ENCODE measurements at regions not wholly inside any gene's neighbourhood (a gene's known extent, or its start where the extent isn't known, plus 50 kb on each side); places are given as distances from the start of the nearest gene placed in this dataset.

- H3K9me2 ChIP-seq (replicated peaks; ENCODE audit: control insufficient read depth, low read length) = no peaks in the 10 kb centered on the region
Measured at GRCh38 chr6:5855787-5856470, 150.8 kb downstream of the NRN1 start.

GRCh38 chr6:5854899-5855298, 151.8 kb downstream of the NRN1 start:
- H3K36me3 ChIP-seq (ENCODE audit: control insufficient read depth, low read length) = no peaks in the 10 kb centered on the region
- no peaks in the 10 kb centered on the region for H3F3A ChIP-seq (ENCODE audit: control insufficient read depth, insufficient read depth)
- H3K4me1 ChIP-seq (ENCODE audit: control insufficient read depth, low read length) = no peaks in the 10 kb centered on the region
- H3K79me2 ChIP-seq (ENCODE audit: control insufficient read depth, low read length) = no peaks in the 10 kb centered on the region
- no peak for TF ChIP-seq CTCF (IDR thresholded peaks at IDR 0.05; ENCODE audit: low read depth, low read length, poor library complexity, severe bottlenecking)
- no peak for TF ChIP-seq EZH2phosphoT487 (IDR thresholded peaks at IDR 0.05; ENCODE audit: borderline replicate concordance, low read length)
- no peak overlapping the region for H3K4me3 ChIP-seq (ENCODE audit: low read length)
- H3K9me2 ChIP-seq (replicated peaks; ENCODE audit: control insufficient read depth, low read length) = no peaks in the 10 kb centered on the region
- no peaks in the 10 kb centered on the region for H4K20me1 ChIP-seq (ENCODE audit: control insufficient read depth, insufficient read depth, low read depth, low read length)
- no peaks in the 10 kb centered on the region for H3K9me3 ChIP-seq (ENCODE audit: control insufficient read depth, insufficient read depth, low read length)
- peaks cover 18% of the 10 kb centered on the region for H3K27me3 ChIP-seq (ENCODE audit: control insufficient read depth, low read length)
- H3K27ac ChIP-seq (ENCODE audit: low read depth, low read length) = no peak overlapping the region
- no peak overlapping the region for H3K4me2 ChIP-seq (ENCODE audit: low read length)

More at GRCh38 chr6:5855787-5856470, 150.8 kb downstream of the NRN1 start:
- H3K27me3 ChIP-seq (ENCODE audit: control insufficient read depth, low read length) = peaks cover 8% of the 10 kb centered on the region
- no peaks in the 10 kb centered on the region for H3K36me3 ChIP-seq (ENCODE audit: control insufficient read depth, low read length)
- no peaks in the 10 kb centered on the region for H3F3A ChIP-seq (ENCODE audit: control insufficient read depth, insufficient read depth)
- TF ChIP-seq CTCF (IDR thresholded peaks at IDR 0.05; ENCODE audit: low read depth, low read length, poor library complexity, severe bottlenecking) (no peak), EZH2phosphoT487 (IDR thresholded peaks at IDR 0.05; ENCODE audit: borderline replicate concordance, low read length) (no peak)
- H3K4me2 ChIP-seq (ENCODE audit: low read length) = no peak overlapping the region
- H3K9me3 ChIP-seq (ENCODE audit: control insufficient read depth, insufficient read depth, low read length) = no peaks in the 10 kb centered on the region
- no peaks in the 10 kb centered on the region for H3K79me2 ChIP-seq (ENCODE audit: control insufficient read depth, low read length)
- no peak overlapping the region for H3K27ac ChIP-seq (ENCODE audit: low read depth, low read length)
- H3K4me3 ChIP-seq (ENCODE audit: low read length) = no peak overlapping the region
- H3K4me1 ChIP-seq (ENCODE audit: control insufficient read depth, low read length) = no peaks in the 10 kb centered on the region
- no peaks in the 10 kb centered on the region for H4K20me1 ChIP-seq (ENCODE audit: control insufficient read depth, insufficient read depth, low read depth, low read length)

GRCh38 chr6:5851261-5851757, 155.4 kb downstream of the NRN1 start:
- no peaks in the 10 kb centered on the region for H3K79me2 ChIP-seq (ENCODE audit: control insufficient read depth, low read length)
- no peaks in the 10 kb centered on the region for H3K9me2 ChIP-seq (replicated peaks; ENCODE audit: control insufficient read depth, low read length)
- H3K36me3 ChIP-seq (ENCODE audit: control insufficient read depth, low read length) = no peaks in the 10 kb centered on the region
- no peaks in the 10 kb centered on the region for H3K4me1 ChIP-seq (ENCODE audit: control insufficient read depth, low read length)
- no peak overlapping the region for H3K4me2 ChIP-seq (ENCODE audit: low read length)
- H4K20me1 ChIP-seq (ENCODE audit: control insufficient read depth, insufficient read depth, low read depth, low read length) = no peaks in the 10 kb centered on the region
- TF ChIP-seq EZH2phosphoT487 (IDR thresholded peaks at IDR 0.05; ENCODE audit: borderline replicate concordance, low read length) (no peak), CTCF (IDR thresholded peaks at IDR 0.05; ENCODE audit: low read depth, low read length, poor library complexity, severe bottlenecking) (no peak)
- H3K27ac ChIP-seq (ENCODE audit: low read depth, low read length) = no peak overlapping the region
- H3F3A ChIP-seq (ENCODE audit: control insufficient read depth, insufficient read depth) = no peaks in the 10 kb centered on the region
- peaks cover 43% of the 10 kb centered on the region for H3K27me3 ChIP-seq (ENCODE audit: control insufficient read depth, low read length)
- no peaks in the 10 kb centered on the region for H3K9me3 ChIP-seq (ENCODE audit: control insufficient read depth, insufficient read depth, low read length)
- no peak overlapping the region for H3K4me3 ChIP-seq (ENCODE audit: low read length)
